SK-N-SH treated with all-trans-retinoic acid at 6 μM for 48 hours (cell line): ENCODE measurements at regions not wholly inside any gene's neighbourhood (a gene's known extent, or its start where the extent isn't known, plus 50 kb on each side); places are given as distances from the start of the nearest gene placed in this dataset.

ENCODE experiments used
- ARNTL ChIP-seq: fragments of 450-650 bp; formaldehyde crosslinking; IDR thresholded peaks from 2 replicates; pipeline ENCODE4 v1.5.0; 2020; ENCODE audit warnings: low read depth, mild to moderate bottlenecking, moderate library complexity, borderline replicate concordance
- BACH2 ChIP-seq: fragments of 250-450 bp; sonication (Bioruptor Pico); IDR thresholded peaks from 2 replicates; pipeline ENCODE4 v1.9.0; 2021; ENCODE audit warnings: mild to moderate bottlenecking, borderline replicate concordance
- CSDC2 ChIP-seq: fragments of 250-450 bp; sonication (Bioruptor Pico); IDR thresholded peaks from 2 replicates; pipeline ENCODE4 v1.5.0; 2020; ENCODE audit warnings: mild to moderate bottlenecking, moderate library complexity
- ZFP30 ChIP-seq: fragments of 450-650 bp; formaldehyde crosslinking; IDR thresholded peaks from 2 replicates; pipeline ENCODE4 v1.5.0; 2022; ENCODE audit warnings: mild to moderate bottlenecking, moderate library complexity

- no peak for TF ChIP-seq BACH2 (CRISPR knock-in tag)
- TF ChIP-seq CSDC2 (CRISPR knock-in tag), result no peak
- no peak for TF ChIP-seq ZFP30 (CRISPR knock-in tag)
- TF ChIP-seq ARNTL (CRISPR knock-in tag), result no peak
Observed at GRCh38 chr13:89315287-89315686, 1644.1 kb downstream of the SLITRK5 start.
